ENCODE measurements at regions not wholly inside any gene's neighbourhood (a gene's known extent, or its start where the extent isn't known, plus 50 kb on each side); places are given as distances from the start of the nearest gene placed in this dataset.
"Not testable (repeated sequence)": the region's sequence is repeated elsewhere in the genome, so short reads cannot be mapped to it uniquely, and the experiment has no call there.

DNA sequence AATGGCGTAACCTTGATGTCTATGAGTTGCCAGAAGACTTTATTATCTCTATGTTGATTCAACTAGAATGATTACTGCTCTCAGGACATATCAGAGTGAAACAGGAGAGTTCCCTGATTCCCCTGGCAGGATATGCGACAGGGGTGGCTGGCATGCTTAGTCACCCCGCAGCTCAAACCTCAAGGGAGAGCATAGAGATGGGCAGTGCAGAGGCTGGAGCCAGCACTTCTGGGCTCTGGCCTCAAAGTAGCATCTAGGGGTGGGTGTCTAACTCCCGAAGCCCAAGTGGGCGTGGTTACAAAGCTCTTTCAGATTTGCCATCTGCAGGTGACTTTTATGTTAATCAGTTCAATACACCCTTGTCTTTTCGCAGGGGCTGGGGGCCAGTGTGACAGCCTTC, 391.6 kb downstream of the ADCYAP1 start:
- no peak for ATAC-seq
- DNase-seq: no peak

- ATAC-seq (no peak), DNase-seq (no peak)
Observed at GRCh38 chr18:1302861-1303260, 398.2 kb downstream of the ADCYAP1 start.

GRCh38 chr18:1304392-1304992, 399.8 kb downstream of the ADCYAP1 start:
- DNase-seq (no peak), ATAC-seq (no peak)

GRCh38 chr18:1306641-1307040, 402.0 kb downstream of the ADCYAP1 start:
- DNase-seq (no peak), ATAC-seq (no peak)

DNA sequence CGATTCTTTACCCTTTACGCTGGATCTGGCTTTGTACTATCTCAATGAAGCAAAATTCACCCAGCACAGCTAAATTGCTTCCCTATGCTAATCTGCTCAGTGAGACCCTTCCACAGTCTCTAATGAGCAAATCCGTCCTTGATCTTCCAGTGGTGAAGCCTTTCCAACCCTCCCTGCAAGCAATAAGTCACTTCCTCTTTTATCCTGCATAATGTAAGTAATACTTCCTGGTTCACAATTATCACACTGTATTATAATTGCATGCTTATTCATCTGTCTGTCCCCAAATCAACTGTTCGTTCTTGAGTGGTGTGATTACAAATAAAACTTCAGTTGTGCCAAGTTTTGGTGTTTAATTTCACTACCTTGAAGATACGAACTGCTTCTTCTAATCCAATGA, 404.0 kb downstream of the ADCYAP1 start:
- DNase-seq: no peak
- ATAC-seq: no peak

- ATAC-seq (no peak), DNase-seq (no peak)
Observed at GRCh38 chr18:1311376-1311775, 406.7 kb downstream of the ADCYAP1 start.

- ATAC-seq, DNase-seq: not testable (repeated sequence)
Observed at GRCh38 chr18:1335345-1335744, 430.7 kb downstream of the ADCYAP1 start.

- ATAC-seq (no peak), DNase-seq (no peak)
Observed at GRCh38 chr18:1350931-1351450, 446.3 kb downstream of the ADCYAP1 start.

- DNase-seq: no peak
- ATAC-seq: no peak
Observed at GRCh38 chr18:1353025-1353424, 448.4 kb downstream of the ADCYAP1 start.

DNA sequence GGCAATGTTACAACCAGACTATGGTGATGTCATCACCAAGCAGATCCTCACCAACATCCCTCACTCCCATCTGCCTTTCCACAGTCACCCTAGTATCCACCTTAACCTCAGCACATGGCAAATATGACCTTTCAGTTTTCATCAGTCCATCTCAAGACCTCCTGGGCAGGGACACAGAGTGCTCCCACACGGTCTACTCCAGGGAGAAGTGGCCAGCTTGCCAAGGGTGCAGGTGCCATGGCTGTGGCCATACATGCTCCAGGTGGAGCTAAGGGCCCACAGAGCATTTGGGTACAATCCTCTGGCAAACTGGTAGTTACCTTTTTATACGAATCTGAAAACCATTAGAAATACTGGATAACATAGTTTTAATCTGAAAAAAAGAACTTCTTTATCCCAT, 453.1 kb downstream of the ADCYAP1 start:
- DNase-seq: no peak
- ATAC-seq: no peak

DNA sequence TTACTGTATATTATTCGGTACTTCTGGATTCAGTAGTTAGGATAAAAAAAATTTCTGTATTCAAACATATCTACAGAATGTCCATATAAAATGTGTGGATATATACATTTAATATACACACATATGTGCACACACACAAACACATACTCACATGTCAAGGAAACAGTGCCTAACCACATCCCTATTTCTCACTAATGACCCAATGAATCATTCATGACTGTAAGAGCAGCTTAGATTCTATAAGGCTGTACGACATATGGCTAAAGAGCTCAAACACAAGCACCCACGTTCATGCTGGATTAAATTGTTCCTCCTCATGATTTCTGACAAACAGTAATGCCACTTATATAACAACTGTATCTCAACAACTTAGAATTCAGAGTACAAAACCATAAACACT, 457.3 kb downstream of the ADCYAP1 start:
- ATAC-seq (no peak), DNase-seq (no peak)

DNA sequence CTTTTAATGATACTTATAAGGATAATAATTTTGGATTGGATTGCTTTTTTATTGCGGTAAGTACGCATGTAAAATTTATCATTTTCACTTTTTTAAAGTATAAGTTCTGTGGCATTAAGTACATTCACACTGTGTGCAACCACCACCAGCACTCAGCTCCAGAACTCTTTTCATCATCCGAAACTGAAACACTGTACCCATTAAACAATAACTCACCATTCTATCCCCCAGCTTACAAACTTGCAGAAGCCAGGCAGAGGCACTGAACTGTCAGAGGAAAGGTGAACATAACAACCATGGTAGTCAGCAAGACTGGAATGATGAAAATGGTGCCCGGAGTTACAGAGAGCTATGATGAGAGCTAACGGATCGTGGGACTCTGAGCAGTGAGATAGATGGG, 465.9 kb downstream of the ADCYAP1 start:
- DNase-seq: no peak
- ATAC-seq: no peak

DNA sequence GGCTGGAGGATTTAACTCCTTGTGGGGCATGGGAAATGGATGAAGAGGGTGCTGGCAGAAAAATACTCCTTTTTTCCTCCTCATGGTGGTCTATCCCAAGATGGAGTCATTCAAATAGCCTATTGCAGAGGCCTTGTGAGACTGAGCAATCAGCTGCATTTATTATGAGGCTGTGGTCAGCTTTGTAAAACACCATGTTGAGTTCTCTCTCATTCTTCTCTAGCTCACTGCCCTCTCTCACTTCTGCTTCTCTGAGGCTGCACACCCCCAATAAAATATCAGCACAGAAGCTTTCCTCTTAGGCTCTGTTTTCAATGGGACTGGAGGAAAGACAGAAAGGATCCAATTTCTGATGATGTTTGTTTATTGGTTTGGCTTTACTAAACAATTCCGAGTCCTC, 467.1 kb downstream of the ADCYAP1 start:
- no peak for DNase-seq
- ATAC-seq: no peak

DNA sequence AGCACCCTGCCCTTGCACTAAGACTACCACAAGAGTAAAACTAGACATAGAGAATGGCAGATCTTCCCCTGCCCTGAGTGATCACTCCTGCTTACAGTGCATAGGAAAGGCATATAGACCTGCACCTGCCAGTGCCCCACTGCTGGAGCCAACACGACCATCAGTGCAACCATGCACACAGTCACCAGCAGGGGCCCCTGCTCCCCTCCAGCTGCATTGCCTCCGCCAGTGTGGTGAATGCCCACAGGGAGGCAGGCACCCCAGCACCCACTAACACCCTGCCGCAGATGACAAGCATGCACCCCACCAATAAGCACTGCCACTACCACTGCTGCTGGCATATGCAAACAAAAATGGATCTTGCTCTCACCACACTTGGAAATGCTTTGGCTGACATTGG, 478.8 kb downstream of the ADCYAP1 start:
- no peak for DNase-seq
- no peak for ATAC-seq

GRCh38 chr18:1388468-1388867, 483.8 kb downstream of the ADCYAP1 start:
- not testable (repeated sequence) for DNase-seq, ATAC-seq

DNA sequence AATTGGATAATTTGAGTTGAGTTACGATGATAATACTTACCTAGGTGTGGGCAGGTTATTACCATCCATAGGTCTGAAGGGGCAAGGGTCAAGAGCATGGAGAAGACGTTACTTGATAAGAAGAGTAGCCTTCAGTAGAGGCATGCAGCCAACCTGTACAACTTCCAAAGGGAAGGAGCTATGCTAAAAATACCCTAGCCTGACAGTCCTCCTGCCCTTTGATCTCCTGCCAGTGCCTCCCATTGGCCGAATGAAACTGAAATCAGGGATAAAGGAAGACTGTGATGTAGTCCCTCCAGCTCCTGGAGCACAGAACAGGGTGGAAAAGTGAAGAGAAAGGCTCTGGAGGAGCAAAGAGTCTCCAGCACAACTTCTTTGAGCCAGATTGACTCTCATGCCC, 487.4 kb downstream of the ADCYAP1 start:
- DNase-seq (no peak), ATAC-seq (no peak)

GRCh38 chr18:1392865-1393734, 488.4 kb downstream of the ADCYAP1 start:
- no peak for DNase-seq
- ATAC-seq: no peak

DNA sequence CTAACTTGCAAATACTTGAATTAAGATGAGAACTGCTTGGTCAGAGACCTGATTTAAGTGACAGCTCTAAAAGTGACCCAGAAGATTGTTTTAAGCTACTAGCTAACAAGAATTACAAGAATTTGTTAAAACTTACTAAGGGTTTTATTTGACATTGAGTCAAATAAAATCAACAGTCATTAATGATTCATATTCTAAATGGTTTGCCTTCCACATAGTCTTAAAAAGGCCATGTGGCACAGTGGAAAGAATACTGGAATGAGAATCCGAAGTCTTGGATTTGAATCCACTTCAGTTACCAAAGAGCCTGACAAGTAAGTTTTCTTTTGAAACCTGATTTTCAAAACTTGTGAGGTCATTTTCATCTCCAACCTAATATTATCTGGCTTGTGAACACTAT, 489.3 kb downstream of the ADCYAP1 start:
- ATAC-seq (no peak), DNase-seq (no peak)

GRCh38 chr18:1394426-1394825, 489.8 kb downstream of the ADCYAP1 start:
- DNase-seq (no peak), ATAC-seq (no peak)

GRCh38 chr18:1394966-1395365, 490.3 kb downstream of the ADCYAP1 start:
- DNase-seq: no peak
- ATAC-seq: no peak

- ATAC-seq (no peak), DNase-seq (no peak)
Observed at GRCh38 chr18:1408376-1408775, 503.7 kb downstream of the ADCYAP1 start.

- DNase-seq: no peak
- ATAC-seq: no peak
Observed at GRCh38 chr18:1412655-1413322, 508.1 kb downstream of the ADCYAP1 start.

DNA sequence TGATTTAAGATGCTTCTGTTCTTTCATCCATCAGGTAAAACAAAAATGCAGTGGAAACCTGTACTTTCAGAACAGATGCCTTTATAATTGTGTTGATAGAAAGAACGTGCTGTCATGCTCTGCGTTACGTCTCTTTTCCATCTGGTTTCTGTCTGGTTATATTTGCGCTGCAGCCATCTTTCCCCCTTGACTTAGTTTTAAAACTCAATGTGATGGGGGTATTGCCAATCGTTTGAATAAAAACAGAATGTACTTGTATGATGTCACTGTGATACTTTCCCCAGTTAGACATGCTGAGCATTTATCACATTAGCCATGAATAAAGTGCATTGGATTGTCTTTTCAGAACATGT, 508.6 kb downstream of the ADCYAP1 start:
- no peak for DNase-seq
- no peak for ATAC-seq

Measured in stimulated activated naive CD8-positive, alpha-beta T cell treated with anti-CD3 and anti-CD28 coated beads, Interleukin-15, Interleukin-2, amounts not matched to agents 100 U/mL and 50 U/mL, for 24 hours (primary cell).